CD4-positive, CD25-positive, alpha-beta regulatory T cell (primary cell): ENCODE measurements at regions not wholly inside any gene's neighbourhood (a gene's known extent, or its start where the extent isn't known, plus 50 kb on each side); places are given as distances from the start of the nearest gene placed in this dataset.

Source experiments
- ATAC-seq, 2 donors: fragments of 150-1000 bp; cut with Tn5 transposase; one replicate each; pipeline ENCODE4 v1.10.0; 2021; ENCODE audit warnings: low read depth in 2 of 2, moderate number of reproducible peaks in 2 of 2, moderate library complexity in 1 of 2
- DNase-seq, 3 donors: peaks; one replicate each; pipeline versions ENCODE4 v3.0.0 to v3.0.0-alpha.2; 2012 to 2022; ENCODE audit warnings: mixed read lengths in 1 of 3
- H3K27ac ChIP-seq: one replicate; pipeline ENCODE4 v1.7.0; 2013; ENCODE audit warnings: mild to moderate bottlenecking, low read length; ENCODE audit not compliant: insufficient read depth, poor library complexity, severe bottlenecking
- H3K27me3 ChIP-seq: one replicate; pipeline ENCODE4 v1.7.0; 2013; ENCODE audit warnings: low read length; ENCODE audit not compliant: control insufficient read depth, insufficient read depth
- H3K36me3 ChIP-seq: one replicate; pipeline ENCODE4 v1.7.0; 2013; ENCODE audit warnings: mild to moderate bottlenecking, low read length, moderate library complexity; ENCODE audit not compliant: control insufficient read depth, insufficient read depth
- H3K4me1 ChIP-seq: 2 replicates; pipeline ENCODE4 v1.7.0; 2013; ENCODE audit warnings: mild to moderate bottlenecking, low read length; ENCODE audit not compliant: insufficient read depth, control insufficient read depth, poor library complexity, severe bottlenecking
- H3K4me3 ChIP-seq: one replicate; pipeline ENCODE4 v1.7.0; 2013; ENCODE audit warnings: low read depth, mild to moderate bottlenecking, low read length, moderate library complexity
- H3K9me3 ChIP-seq, 2 experiments: 1 replicate in 1 of 2; 2 replicates in 1 of 2; pipeline ENCODE4 v1.7.0; 2013; ENCODE audit warnings: low read length in 2 of 2, mild to moderate bottlenecking in 1 of 2, moderate library complexity in 1 of 2; ENCODE audit not compliant: control insufficient read depth in 2 of 2
- H3K27ac Mint-ChIP-seq, 3 donors: one replicate each; pipeline ENCODE4 v1.8.0; 2020 to 2022; ENCODE audit warnings: mild to moderate bottlenecking in 3 of 3, mixed read lengths in 3 of 3, moderate library complexity in 2 of 3
- H3K27me3 Mint-ChIP-seq: one replicate; pipeline ENCODE4 v1.8.0; 2022; ENCODE audit warnings: mild to moderate bottlenecking, mixed read lengths
- H3K36me3 Mint-ChIP-seq: one replicate; pipeline ENCODE4 v1.8.0; 2020; ENCODE audit warnings: mixed read lengths
- H3K4me1 Mint-ChIP-seq, 4 donors: one replicate each; pipeline ENCODE4 v1.8.0; 2020 to 2022; ENCODE audit warnings: mixed read lengths in 4 of 4, mild to moderate bottlenecking in 1 of 4
- H3K4me3 Mint-ChIP-seq, 4 donors: one replicate each; pipeline ENCODE4 v1.8.0; 2020 to 2022; ENCODE audit warnings: mild to moderate bottlenecking in 4 of 4, mixed read lengths in 4 of 4, moderate library complexity in 3 of 4
- H3K9me3 Mint-ChIP-seq, 7 donors: one replicate each; pipeline ENCODE4 v1.8.0; 2020 to 2022; ENCODE audit warnings: mixed read lengths in 7 of 7, mild to moderate bottlenecking in 3 of 7, moderate library complexity in 2 of 7

DNA sequence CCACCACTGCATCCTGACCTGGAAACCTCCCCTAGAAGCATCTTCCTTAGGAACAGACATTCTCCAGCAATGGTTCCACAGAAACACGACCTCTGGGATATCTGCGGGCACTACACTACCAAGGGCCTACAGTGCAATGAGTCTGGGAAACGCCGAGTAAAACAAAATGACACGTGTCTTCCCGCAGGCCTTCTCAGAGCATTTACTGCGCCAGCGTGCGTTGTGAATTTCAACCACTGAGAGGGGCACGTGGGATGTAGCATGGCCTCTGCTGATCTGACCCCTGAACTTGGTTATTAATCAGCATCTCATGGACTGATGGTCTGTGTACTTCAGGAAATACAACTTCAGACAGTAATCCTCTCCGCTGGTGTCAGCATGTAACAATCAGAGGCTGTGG lies 173.0 kb downstream of the C16orf95 start:
- H3K4me3 ChIP-seq: no peak overlapping the region
- Mint-ChIP-seq H3K4me3 (no peak overlapping the region), H3K27ac (no peak overlapping the region)

DNA sequence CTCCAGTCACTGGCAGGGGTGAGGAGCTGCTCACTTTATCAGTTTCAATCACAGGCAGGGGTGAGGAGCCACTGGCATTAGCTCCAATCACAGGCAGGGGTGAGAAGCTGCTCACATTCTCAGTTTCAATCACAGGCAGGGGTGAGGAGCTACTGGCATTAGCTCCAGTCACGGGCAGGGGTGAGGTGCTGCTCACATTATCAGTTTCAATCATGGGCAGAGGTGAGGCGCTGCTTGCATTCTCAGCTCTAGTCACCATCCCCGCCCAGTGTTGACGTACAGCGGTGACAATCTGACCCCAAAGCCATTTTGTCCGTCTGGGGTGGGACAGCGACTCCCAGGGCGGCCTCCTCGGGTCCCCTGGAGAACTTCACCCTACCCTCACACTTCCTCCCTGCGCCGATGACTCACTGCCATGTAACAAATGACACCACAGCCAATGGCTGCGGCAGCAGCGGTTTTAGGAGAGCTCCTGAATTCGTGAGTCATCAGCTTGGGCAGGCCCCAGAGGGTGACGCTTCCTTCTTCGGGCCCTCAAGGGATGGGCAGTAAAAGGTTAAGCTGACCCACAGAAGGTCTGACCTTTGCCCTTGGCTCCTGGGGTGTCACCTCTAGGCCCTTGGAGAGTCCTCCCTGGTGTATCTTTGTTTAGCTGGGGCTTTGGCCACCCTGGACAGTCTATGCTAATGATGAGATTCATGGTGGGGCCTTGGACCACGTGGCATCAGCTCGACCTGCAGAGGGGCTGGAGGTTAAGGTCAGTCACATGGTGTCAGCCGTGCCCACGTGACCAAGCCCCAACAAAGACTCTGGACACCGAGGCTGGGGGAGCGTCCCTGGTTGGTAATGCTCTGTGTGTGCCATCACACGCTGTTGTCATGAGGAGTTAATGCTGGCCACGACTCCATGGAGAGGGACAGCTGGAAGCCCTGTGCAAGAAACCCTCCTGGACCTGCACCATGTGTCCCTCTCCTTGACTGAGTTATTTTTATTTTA lies 171.7 kb downstream of the C16orf95 start:
- Histone ChIP-seq H3K27me3 (no peaks in the 10 kb centered on the region), H3K4me1 (no peaks in the 10 kb centered on the region), H3K27ac (no peak overlapping the region), H3K4me3 (no peak overlapping the region), H3K36me3 (no peaks in the 10 kb centered on the region), H3K9me3 (no peaks in the 10 kb centered on the region)
- H3K36me3 Mint-ChIP-seq: no peaks in the 10 kb centered on the region
- no peaks in the 10 kb centered on the region for H3K4me1 Mint-ChIP-seq
- no peak overlapping the region for H3K27ac Mint-ChIP-seq
- H3K4me3 Mint-ChIP-seq: no peak overlapping the region
- no peak for ATAC-seq
- no peak for DNase-seq
- H3K27me3 Mint-ChIP-seq: peaks cover 9% of the 10 kb centered on the region
- H3K9me3 Mint-ChIP-seq: peaks cover 0 to 6% (median 1%) of the 10 kb centered on the region in 7 donors

More for the DNA sequence above, 173.0 kb downstream of the C16orf95 start:
- ATAC-seq (no peak), DNase-seq (no peak)
- no peaks in the 10 kb centered on the region for H3K36me3 ChIP-seq
- H3K36me3 Mint-ChIP-seq: no peaks in the 10 kb centered on the region
- H3K4me1 ChIP-seq: no peaks in the 10 kb centered on the region
- no peak overlapping the region for H3K27ac ChIP-seq
- peaks cover 9% of the 10 kb centered on the region for H3K27me3 Mint-ChIP-seq
- H3K9me3 ChIP-seq: no peaks in the 10 kb centered on the region
- H3K27me3 ChIP-seq: no peaks in the 10 kb centered on the region
- H3K9me3 Mint-ChIP-seq: peaks cover 0 to 6% (median 0%) of the 10 kb centered on the region in 7 donors
- H3K4me1 Mint-ChIP-seq: no peaks in the 10 kb centered on the region

DNA sequence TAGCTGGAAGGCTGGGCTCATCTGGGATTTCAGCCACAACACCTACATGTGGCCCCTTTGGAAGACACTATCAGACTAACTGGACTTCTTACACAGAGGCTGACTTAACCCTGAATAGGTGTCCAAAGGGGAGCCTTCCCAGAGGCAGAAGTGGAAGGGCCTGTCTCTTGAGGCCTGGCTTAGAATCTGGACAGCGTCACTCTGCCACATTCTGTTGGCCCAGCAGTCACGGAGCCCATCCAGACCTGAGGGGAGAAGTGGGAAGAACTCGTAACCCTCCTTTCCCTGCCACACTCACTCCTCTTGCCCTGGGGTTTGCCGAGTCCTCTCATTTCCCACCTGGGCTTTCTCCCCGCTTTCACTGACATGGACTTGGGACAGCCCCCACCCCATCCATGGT lies 170.5 kb downstream of the C16orf95 start:
- Mint-ChIP-seq H3K4me3 (no peak overlapping the region), H3K27me3 (peaks cover 9% of the 10 kb centered on the region), H3K4me1 (no peaks in the 10 kb centered on the region), H3K9me3 (peaks cover 0 to 6% (median 1%) of the 10 kb centered on the region in 7 donors), H3K36me3 (no peaks in the 10 kb centered on the region), H3K27ac (no peak overlapping the region)
- H3K27ac ChIP-seq: no peak overlapping the region
- H3K4me1 ChIP-seq: no peaks in the 10 kb centered on the region
- H3K27me3 ChIP-seq: no peaks in the 10 kb centered on the region
- no peaks in the 10 kb centered on the region for H3K9me3 ChIP-seq
- no peak overlapping the region for H3K4me3 ChIP-seq
- no peaks in the 10 kb centered on the region for H3K36me3 ChIP-seq
- ATAC-seq (no peak), DNase-seq (no peak)

DNA sequence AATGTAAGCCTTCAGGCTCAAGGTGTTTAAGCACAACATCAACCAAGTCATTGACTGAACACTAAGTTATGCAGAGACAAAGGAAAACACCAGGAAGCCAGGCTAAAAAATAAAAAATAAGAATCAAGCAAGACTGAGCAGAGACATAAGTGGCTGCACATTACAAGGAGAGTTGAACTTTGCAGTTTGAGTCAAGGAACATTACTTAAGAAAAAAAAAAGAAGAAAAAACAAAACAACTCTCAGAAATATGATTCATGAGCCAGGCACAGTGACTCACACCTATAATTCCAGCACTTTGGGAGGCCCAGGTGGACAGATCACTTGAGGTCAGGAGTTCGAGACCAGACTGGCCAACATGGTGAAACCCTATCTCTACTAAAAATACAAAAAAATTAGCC lies 168.1 kb downstream of the C16orf95 start:
- Mint-ChIP-seq H3K27ac (no peak overlapping the region), H3K4me1 (no peaks in the 10 kb centered on the region), H3K36me3 (no peaks in the 10 kb centered on the region), H3K9me3 (peaks cover 0 to 8% (median 1%) of the 10 kb centered on the region in 7 donors), H3K4me3 (no peak overlapping the region), H3K27me3 (no peaks in the 10 kb centered on the region)
- no peaks in the 10 kb centered on the region for H3K27me3 ChIP-seq
- H3K4me1 ChIP-seq: no peaks in the 10 kb centered on the region
- ATAC-seq (no peak), DNase-seq (no peak)
- H3K36me3 ChIP-seq: no peaks in the 10 kb centered on the region
- no peak overlapping the region for H3K27ac ChIP-seq
- H3K4me3 ChIP-seq: no peak overlapping the region
- no peaks in the 10 kb centered on the region for H3K9me3 ChIP-seq

DNA sequence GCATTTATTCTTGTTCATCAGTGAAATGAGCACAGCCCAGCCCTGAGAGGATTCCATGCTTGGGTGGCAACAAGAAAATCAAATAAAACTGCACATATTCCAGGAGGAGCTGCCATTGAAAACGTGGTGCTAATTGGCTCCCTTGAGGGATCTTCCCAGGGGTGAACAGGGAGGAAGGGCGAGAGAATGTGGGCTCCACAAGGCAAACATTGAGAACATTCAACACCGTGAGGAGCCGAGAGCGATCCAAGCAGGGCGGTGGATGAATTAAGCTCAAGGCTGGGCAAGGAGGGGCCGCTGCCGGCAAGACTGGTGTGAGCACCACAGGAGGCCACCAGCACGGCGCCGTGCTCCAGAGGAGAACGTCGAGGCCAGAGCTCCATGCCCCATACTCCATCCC lies 166.9 kb downstream of the C16orf95 start:
- Mint-ChIP-seq H3K36me3 (no peaks in the 10 kb centered on the region), H3K27me3 (no peaks in the 10 kb centered on the region), H3K4me1 (no peaks in the 10 kb centered on the region), H3K27ac (no peak overlapping the region), H3K4me3 (no peak overlapping the region), H3K9me3 (peaks cover 0 to 11% (median 1%) of the 10 kb centered on the region in 7 donors)
- Histone ChIP-seq H3K4me3 (no peak overlapping the region), H3K9me3 (no peaks in the 10 kb centered on the region), H3K27ac (no peak overlapping the region), H3K27me3 (no peaks in the 10 kb centered on the region), H3K36me3 (no peaks in the 10 kb centered on the region), H3K4me1 (no peaks in the 10 kb centered on the region)
- ATAC-seq (no peak), DNase-seq (no peak)

DNA sequence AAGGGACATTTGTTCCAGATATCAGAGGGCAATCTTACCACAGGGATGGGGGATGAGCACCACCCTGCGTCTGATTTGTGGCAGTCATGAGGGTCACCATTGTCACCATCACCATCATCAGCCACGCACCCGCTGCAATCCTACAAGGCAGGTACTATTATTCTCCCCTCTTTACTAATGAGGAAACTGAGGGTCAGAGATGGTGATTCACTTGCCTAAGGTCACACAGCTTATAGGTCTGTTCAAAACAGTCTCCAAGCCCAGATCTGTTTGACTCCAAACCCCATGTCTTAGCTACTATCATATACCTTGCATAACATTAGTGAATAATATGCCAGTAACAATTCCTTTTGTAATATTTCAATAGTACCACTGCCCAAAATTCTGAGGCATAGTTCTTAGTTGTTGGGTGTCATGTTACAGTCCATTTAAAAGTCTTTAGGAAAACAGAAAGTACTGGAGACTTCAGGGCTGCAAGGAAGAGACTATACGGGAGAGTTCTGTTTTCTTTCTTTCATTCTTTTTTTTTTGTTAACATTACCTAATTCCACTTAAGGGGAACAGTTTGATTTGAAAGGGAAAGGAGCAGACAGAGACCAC lies 166.4 kb downstream of the C16orf95 start:
- Histone ChIP-seq H3K27ac (no peak overlapping the region), H3K4me1 (no peaks in the 10 kb centered on the region), H3K4me3 (no peak overlapping the region), H3K27me3 (no peaks in the 10 kb centered on the region), H3K36me3 (no peaks in the 10 kb centered on the region), H3K9me3 (no peaks in the 10 kb centered on the region)
- H3K36me3 Mint-ChIP-seq: no peaks in the 10 kb centered on the region
- no peaks in the 10 kb centered on the region for H3K27me3 Mint-ChIP-seq
- no peak for ATAC-seq
- no peak for DNase-seq
- no peak overlapping the region for H3K27ac Mint-ChIP-seq
- H3K4me1 Mint-ChIP-seq: no peaks in the 10 kb centered on the region
- H3K4me3 Mint-ChIP-seq: no peak overlapping the region
- H3K9me3 Mint-ChIP-seq: peaks cover 0 to 11% (median 1%) of the 10 kb centered on the region in 7 donors

DNA sequence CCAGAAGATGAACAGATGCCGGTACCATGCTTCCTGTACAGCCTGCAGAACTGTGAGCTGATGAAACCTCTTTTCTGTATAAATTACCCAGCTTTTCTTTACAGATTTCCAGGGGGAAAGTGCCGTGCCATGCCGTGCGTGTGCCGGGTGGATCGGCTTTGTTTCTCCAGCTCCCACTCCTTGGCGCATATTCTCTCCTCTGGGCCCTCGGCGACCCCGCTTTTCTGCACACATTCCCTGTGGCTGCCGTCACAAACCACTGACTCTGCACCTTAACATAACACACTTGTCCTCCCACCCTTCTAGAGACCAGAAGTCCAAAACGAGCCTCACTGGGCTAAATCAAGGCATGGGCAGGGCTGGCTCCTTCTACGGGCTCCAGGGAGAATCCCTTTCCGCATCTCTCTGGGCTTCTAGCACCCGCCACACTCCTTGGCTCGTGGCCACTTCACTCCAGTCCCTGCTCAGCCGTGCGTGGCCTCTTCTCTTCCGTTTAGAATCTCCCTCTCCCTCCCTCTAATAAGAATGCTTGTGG lies 164.9 kb downstream of the C16orf95 start:
- Histone ChIP-seq H3K36me3 (no peaks in the 10 kb centered on the region), H3K4me3 (no peak overlapping the region), H3K27me3 (no peaks in the 10 kb centered on the region), H3K9me3 (no peaks in the 10 kb centered on the region), H3K27ac (no peak overlapping the region), H3K4me1 (no peaks in the 10 kb centered on the region)
- Mint-ChIP-seq H3K4me3 (no peak overlapping the region), H3K9me3 (peaks cover 0 to 11% (median 3%) of the 10 kb centered on the region in 7 donors), H3K27me3 (peaks cover 6% of the 10 kb centered on the region), H3K36me3 (no peaks in the 10 kb centered on the region), H3K27ac (peak overlapping the region in 1 of 3 donors; percentile 76), H3K4me1 (no peaks in the 10 kb centered on the region)
- no peak for DNase-seq
- no peak for ATAC-seq
